Colonic mucosa (tissue), 4 donors: ENCODE measurements at regions not wholly inside any gene's neighbourhood (a gene's known extent, or its start where the extent isn't known, plus 50 kb on each side); places are given as distances from the start of the nearest gene placed in this dataset.

ENCODE experiments used
- DNase-seq: peaks from one replicate; pipeline ENCODE4 v3.0.0-alpha.2; 2020
- H3K27ac ChIP-seq: fragments of 200-600 bp; one replicate; pipeline ENCODE4 v1.8.0; 2021
- H3K27me3 ChIP-seq: fragments of 200-600 bp; one replicate; pipeline ENCODE4 v1.8.0; 2021
- H3K36me3 ChIP-seq: fragments of 200-600 bp; one replicate; pipeline ENCODE4 v1.8.0; 2021
- H3K4me1 ChIP-seq: fragments of 200-600 bp; one replicate; pipeline ENCODE4 v1.8.0; 2021; ENCODE audit warnings: mild to moderate bottlenecking
- H3K4me3 ChIP-seq: fragments of 200-600 bp; one replicate; pipeline ENCODE4 v1.8.0; 2021
- H3K9ac ChIP-seq, 2 donors: one replicate each; pipeline ENCODE4 v1.7.0; 2013; ENCODE audit warnings: control low read depth in 2 of 2, low read depth in 2 of 2, low read length in 2 of 2
- H3K9me3 ChIP-seq: fragments of 200-600 bp; one replicate; pipeline ENCODE4 v1.8.0; 2021
- CTCF ChIP-seq: fragments of 200-600 bp; IDR thresholded peaks from one replicate; pipeline ENCODE4 v1.8.0; 2022; ENCODE audit warnings: antibody characterized with exemption, mild to moderate bottlenecking
- intact Hi-C: fragments of 100-400 bp; cut with DNase I; formaldehyde crosslinking; loops from one replicate; pipeline ENCODE4 v1.14.1; 2022
- donor health status: healthy.
- donor health status: DM: no; HTN: no; CAD: no.
- donor health status: DM: no; HTN: no; CAD: no.

- H3K9me3 ChIP-seq: no peaks in the 10 kb centered on the region
- no peak for DNase-seq
- no peaks in the 10 kb centered on the region for H3K36me3 ChIP-seq
- intact Hi-C loops: no loop called here
- H3K4me1 ChIP-seq: no peaks in the 10 kb centered on the region
- no peak for TF ChIP-seq CTCF
- H3K9ac ChIP-seq: no peak overlapping the region
- no peak overlapping the region for H3K4me3 ChIP-seq
- H3K27me3 ChIP-seq: no peaks in the 10 kb centered on the region
- H3K27ac ChIP-seq: no peak overlapping the region
Observed at GRCh38 chr5:144101616-144102015, 68.8 kb downstream of the YIPF5 start.

- Histone ChIP-seq H3K36me3 (no peaks in the 10 kb centered on the region), H3K4me3 (no peak overlapping the region), H3K4me1 (no peaks in the 10 kb centered on the region), H3K9me3 (no peaks in the 10 kb centered on the region), H3K27ac (no peak overlapping the region), H3K27me3 (no peaks in the 10 kb centered on the region), H3K9ac (no peak overlapping the region)
- intact Hi-C loops: no loop called here
- no peak for DNase-seq
- TF ChIP-seq CTCF: no peak
Observed at GRCh38 chr5:144102361-144102760, 68.1 kb downstream of the YIPF5 start.

GRCh38 chr5:144102979-144103378 is 67.5 kb downstream of the YIPF5 start:
- DNase-seq: no peak
- intact Hi-C loops: no loop called here
- no peaks in the 10 kb centered on the region for H3K36me3 ChIP-seq
- no peak overlapping the region for H3K9ac ChIP-seq
- no peak overlapping the region for H3K4me3 ChIP-seq
- no peaks in the 10 kb centered on the region for H3K9me3 ChIP-seq
- H3K27me3 ChIP-seq: no peaks in the 10 kb centered on the region
- H3K27ac ChIP-seq: no peak overlapping the region
- H3K4me1 ChIP-seq: no peaks in the 10 kb centered on the region
- no peak for TF ChIP-seq CTCF

GRCh38 chr5:144103611-144104485 is 66.6 kb downstream of the YIPF5 start:
- TF ChIP-seq CTCF: no peak
- Histone ChIP-seq H3K36me3 (no peaks in the 10 kb centered on the region), H3K4me3 (no peak overlapping the region), H3K9ac (no peak overlapping the region), H3K27me3 (no peaks in the 10 kb centered on the region), H3K27ac (no peak overlapping the region), H3K9me3 (no peaks in the 10 kb centered on the region), H3K4me1 (no peaks in the 10 kb centered on the region)
- DNase-seq: no peak
- intact Hi-C loops: no loop called here

- H3K9me3 ChIP-seq: no peaks in the 10 kb centered on the region
- H3K9ac ChIP-seq: no peak overlapping the region
- intact Hi-C loops: no loop called here
- TF ChIP-seq CTCF: no peak
- no peaks in the 10 kb centered on the region for H3K4me1 ChIP-seq
- no peaks in the 10 kb centered on the region for H3K27me3 ChIP-seq
- H3K4me3 ChIP-seq: no peak overlapping the region
- H3K27ac ChIP-seq: no peak overlapping the region
- no peak for DNase-seq
- H3K36me3 ChIP-seq: no peaks in the 10 kb centered on the region
Observed at GRCh38 chr5:144105371-144105770, 65.1 kb downstream of the YIPF5 start.
